HG03354 (cell line): ENCODE measurements at regions not wholly inside any gene's neighbourhood (a gene's known extent, or its start where the extent isn't known, plus 50 kb on each side); places are given as distances from the start of the nearest gene placed in this dataset.

Experiments used
- ATAC-seq: cut with Tn5 transposase; IDR thresholded peaks from one replicate; pipeline ENCODE4 v1.9.1; 2021; ENCODE audit warnings: mild to moderate bottlenecking; ENCODE audit not compliant: unreplicated experiment, poor library complexity, severe bottlenecking

- ATAC-seq = no peak
These were observed 52.8 kb upstream of the RTN4 start for GRCh38 chr2:55103046-55103445.

GRCh38 chr2:55102056-55102812 is 52.0 kb upstream of the RTN4 start:
- ATAC-seq = no peak

GRCh38 chr2:55101466-55101865 is 51.2 kb upstream of the RTN4 start:
- ATAC-seq = no peak

- ATAC-seq = no peak
These were observed 49.9 kb upstream of the RTN4 start for GRCh38 chr2:55099878-55100820.
